Activated CD4-positive, alpha-beta T cell treated with anti-CD3 and anti-CD28 coated beads, Interleukin-2, amount 10 ng/mL, durations not matched to agents 7 days and 5 days (primary cell): ENCODE measurements at regions not wholly inside any gene's neighbourhood (a gene's known extent, or its start where the extent isn't known, plus 50 kb on each side); places are given as distances from the start of the nearest gene placed in this dataset.

Source experiments
- CTCF ChIA-PET: fragments of 350-600 bp; sonication (Branson Sonifier 250); formaldehyde crosslinking; loops from one replicate; lab custom pipeline; 2021; ENCODE audit warnings: antibody characterized with exemption; lab: Charles Lee
- POLR2A ChIA-PET: fragments of 350-600 bp; sonication (Branson Sonifier 250); formaldehyde crosslinking; loops from one replicate; lab custom pipeline; 2021; ENCODE audit warnings: antibody characterized with exemption; lab: Charles Lee
- DNase-seq: peaks from one replicate; pipeline ENCODE4 v3.0.0-alpha.2; 2020
- H3K27ac Mint-ChIP-seq: one replicate; pipeline ENCODE4 v1.8.0; 2021; ENCODE audit warnings: mild to moderate bottlenecking, moderate library complexity, mixed read lengths
- H3K27me3 Mint-ChIP-seq: one replicate; pipeline ENCODE4 v1.8.0; 2021; ENCODE audit warnings: mixed read lengths
- H3K36me3 Mint-ChIP-seq: one replicate; pipeline ENCODE4 v1.8.0; 2021; ENCODE audit warnings: low read depth, mixed read lengths
- H3K4me1 Mint-ChIP-seq: one replicate; pipeline ENCODE4 v1.8.0; 2021; ENCODE audit warnings: mixed read lengths
- H3K4me3 Mint-ChIP-seq: one replicate; pipeline ENCODE4 v1.8.0; 2021; ENCODE audit warnings: mild to moderate bottlenecking, moderate library complexity, mixed read lengths
- H3K9me3 Mint-ChIP-seq: one replicate; pipeline ENCODE4 v1.8.0; 2021; ENCODE audit warnings: mixed read lengths

- no peak for DNase-seq
- Mint-ChIP-seq H3K36me3 (no peaks in the 10 kb centered on the region), H3K4me3 (no peak overlapping the region), H3K4me1 (no peaks in the 10 kb centered on the region), H3K9me3 (peaks cover 3% of the 10 kb centered on the region), H3K27me3 (peaks cover 6% of the 10 kb centered on the region), H3K27ac (no peak overlapping the region)
- ChIA-PET CTCF (interaction anchor here (1.6 kb wide), 1 partner anchor 9 kb away, joined by 3 read pairs; no protein-coding TSS in a partner anchor), POLR2A (no interaction called here)
Observed at GRCh38 chr13:97100821-97101220, 106.5 kb upstream of the OXGR1 start.

GRCh38 chr13:97101912-97102708 is 107.8 kb upstream of the OXGR1 start:
- H3K27ac Mint-ChIP-seq = no peak overlapping the region
- peaks cover 4% of the 10 kb centered on the region for H3K27me3 Mint-ChIP-seq
- no peak for DNase-seq
- ChIA-PET CTCF (no interaction called here), POLR2A (no interaction called here)
- H3K4me3 Mint-ChIP-seq = no peak overlapping the region
- H3K36me3 Mint-ChIP-seq = no peaks in the 10 kb centered on the region
- no peaks in the 10 kb centered on the region for H3K4me1 Mint-ChIP-seq
- peaks cover 3% of the 10 kb centered on the region for H3K9me3 Mint-ChIP-seq

GRCh38 chr13:97106323-97106722 is 112.0 kb upstream of the OXGR1 start:
- POLR2A ChIA-PET = no interaction called here
- H3K9me3 Mint-ChIP-seq = no peaks in the 10 kb centered on the region
- no peaks in the 10 kb centered on the region for H3K36me3 Mint-ChIP-seq
- H3K4me1 Mint-ChIP-seq = peaks cover 7% of the 10 kb centered on the region
- no peak overlapping the region for H3K4me3 Mint-ChIP-seq
- DNase-seq = no peak
- peaks cover 7% of the 10 kb centered on the region for H3K27me3 Mint-ChIP-seq
- CTCF ChIA-PET = no interaction called here
- no peak overlapping the region for H3K27ac Mint-ChIP-seq

DNA sequence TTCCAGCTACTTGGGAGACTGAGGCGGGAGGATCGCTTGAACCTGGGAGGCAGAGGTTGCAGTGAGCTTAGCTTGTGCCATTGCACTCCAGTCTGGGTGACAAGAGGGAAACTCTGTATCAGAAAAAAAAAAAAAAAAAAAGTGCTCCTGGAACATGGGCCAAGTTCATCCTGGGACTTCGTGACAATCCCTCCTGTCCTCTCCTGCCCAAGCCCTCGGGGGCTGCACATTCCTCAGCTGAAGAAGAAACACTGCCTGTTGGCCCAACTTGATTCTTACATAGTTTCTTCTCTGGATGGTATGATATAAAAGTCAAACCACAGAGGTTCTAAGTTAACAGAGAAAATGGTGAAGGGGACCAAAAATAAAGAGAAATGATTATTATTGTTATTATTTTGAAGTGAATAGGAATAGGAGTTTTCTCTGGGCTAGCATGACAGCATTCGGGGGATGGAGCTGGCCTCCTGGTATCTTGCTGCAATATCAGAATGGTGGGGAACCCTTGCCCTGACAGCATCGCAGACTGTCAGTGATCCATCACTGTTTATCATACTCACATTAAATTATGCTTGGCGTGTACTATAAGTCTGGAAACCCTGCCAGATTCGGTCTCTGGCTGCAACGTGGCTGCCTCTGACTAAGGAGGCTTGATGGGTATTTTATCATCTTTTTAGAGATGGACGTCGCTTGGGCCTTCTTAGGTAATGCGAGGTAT is 113.7 kb upstream of the OXGR1 start:
- H3K4me1 Mint-ChIP-seq = peaks cover 7% of the 10 kb centered on the region
- no peak overlapping the region for H3K27ac Mint-ChIP-seq
- H3K9me3 Mint-ChIP-seq = no peaks in the 10 kb centered on the region
- no peak for DNase-seq
- ChIA-PET CTCF (interaction anchor here (0.7 to 2.4 kb wide), 2 partner anchors 253 to 290 kb away, joined by 3 to 13 read pairs; no protein-coding TSS in a partner anchor), POLR2A (no interaction called here)
- peaks cover 11% of the 10 kb centered on the region for H3K27me3 Mint-ChIP-seq
- H3K4me3 Mint-ChIP-seq = no peak overlapping the region
- no peaks in the 10 kb centered on the region for H3K36me3 Mint-ChIP-seq

- H3K4me3 Mint-ChIP-seq = no peak overlapping the region
- no peak for DNase-seq
- ChIA-PET CTCF (interaction anchor here (1.1 to 2.4 kb wide), 2 partner anchors 239 to 252 kb away, joined by 4 to 13 read pairs; no protein-coding TSS in a partner anchor), POLR2A (no interaction called here)
- peaks cover 7% of the 10 kb centered on the region for H3K4me1 Mint-ChIP-seq
- H3K36me3 Mint-ChIP-seq = no peaks in the 10 kb centered on the region
- H3K27ac Mint-ChIP-seq = no peak overlapping the region
- H3K9me3 Mint-ChIP-seq = no peaks in the 10 kb centered on the region
- peaks cover 11% of the 10 kb centered on the region for H3K27me3 Mint-ChIP-seq
Observed at GRCh38 chr13:97108530-97108900, 113.6 kb upstream of the MBNL2 start.

DNA sequence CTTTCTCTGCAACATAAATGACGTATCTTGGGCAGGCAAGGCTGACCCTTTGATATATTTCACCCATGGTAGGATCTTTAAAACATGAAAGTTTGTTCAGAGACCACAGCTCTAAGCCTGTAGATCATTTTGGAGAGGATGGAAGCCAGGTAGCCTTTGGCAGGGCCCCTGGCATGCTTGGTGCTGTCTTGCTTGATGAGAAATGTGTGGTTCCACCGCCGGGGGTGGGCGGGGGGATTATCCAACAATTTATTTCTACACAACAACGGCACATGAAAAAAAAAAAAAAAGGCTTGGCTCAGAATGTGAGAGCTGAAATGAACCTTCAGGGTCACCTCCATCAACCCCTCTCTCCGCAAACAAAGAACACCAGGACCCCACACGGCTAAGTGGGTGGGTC is 112.9 kb upstream of the MBNL2 start:
- POLR2A ChIA-PET = no interaction called here
- no peaks in the 10 kb centered on the region for H3K36me3 Mint-ChIP-seq
- H3K4me3 Mint-ChIP-seq = no peak overlapping the region
- peaks cover 15% of the 10 kb centered on the region for H3K27me3 Mint-ChIP-seq
- H3K4me1 Mint-ChIP-seq = peaks cover 7% of the 10 kb centered on the region
- no peak overlapping the region for H3K27ac Mint-ChIP-seq
- CTCF ChIA-PET = interaction anchor here (0.5 to 2.7 kb wide), 12 partner anchors 14 to 901 kb away, joined by 3 to 13 read pairs (median 4); no protein-coding TSS in a partner anchor
- no peaks in the 10 kb centered on the region for H3K9me3 Mint-ChIP-seq
- DNase-seq = no peak

- POLR2A ChIA-PET = no interaction called here
- Mint-ChIP-seq H3K36me3 (no peaks in the 10 kb centered on the region), H3K4me3 (no peak overlapping the region), H3K27me3 (peaks cover 18% of the 10 kb centered on the region), H3K27ac (no peak overlapping the region), H3K9me3 (no peaks in the 10 kb centered on the region), H3K4me1 (peaks cover 7% of the 10 kb centered on the region)
- DNase-seq = peak; percentile 72
- CTCF ChIA-PET = interaction anchor here (0.5 to 2.7 kb wide), 15 partner anchors 9 to 604 kb away, joined by 3 to 13 read pairs (median 4); no protein-coding TSS in a partner anchor
Observed at GRCh38 chr13:97109841-97110492, 112.2 kb upstream of the MBNL2 start.

GRCh38 chr13:97110936-97111335 is 111.2 kb upstream of the MBNL2 start:
- no peak overlapping the region for H3K4me3 Mint-ChIP-seq
- POLR2A ChIA-PET = no interaction called here

GRCh38 chr13:97111756-97112155 is 110.4 kb upstream of the MBNL2 start:
- no peaks in the 10 kb centered on the region for H3K9me3 Mint-ChIP-seq
- no peak for DNase-seq
- POLR2A ChIA-PET = no interaction called here
- H3K36me3 Mint-ChIP-seq = no peaks in the 10 kb centered on the region
- H3K4me3 Mint-ChIP-seq = no peak overlapping the region
- CTCF ChIA-PET = interaction anchor here (0.7 to 2.7 kb wide), 3 partner anchors 9 to 248 kb away, joined by 3 to 13 read pairs (median 3); no protein-coding TSS in a partner anchor
- peaks cover 7% of the 10 kb centered on the region for H3K4me1 Mint-ChIP-seq
- H3K27ac Mint-ChIP-seq = no peak overlapping the region
- H3K27me3 Mint-ChIP-seq = peaks cover 26% of the 10 kb centered on the region

More at GRCh38 chr13:97110936-97111335, 111.2 kb upstream of the MBNL2 start:
- CTCF ChIA-PET = interaction anchor here (1.6 to 2.7 kb wide), 3 partner anchors 233 to 322 kb away, joined by 3 to 13 read pairs (median 5); no protein-coding TSS in a partner anchor
- Mint-ChIP-seq H3K9me3 (no peaks in the 10 kb centered on the region), H3K27ac (no peak overlapping the region), H3K4me1 (peaks cover 7% of the 10 kb centered on the region), H3K27me3 (peaks cover 26% of the 10 kb centered on the region), H3K36me3 (no peaks in the 10 kb centered on the region)
- DNase-seq = no peak

- ChIA-PET POLR2A (no interaction called here), CTCF (no interaction called here)
- no peak overlapping the region for H3K27ac Mint-ChIP-seq
- no peak for DNase-seq
- peaks cover 26% of the 10 kb centered on the region for H3K27me3 Mint-ChIP-seq
- H3K4me3 Mint-ChIP-seq = no peak overlapping the region
- peaks cover 7% of the 10 kb centered on the region for H3K4me1 Mint-ChIP-seq
- H3K9me3 Mint-ChIP-seq = no peaks in the 10 kb centered on the region
- H3K36me3 Mint-ChIP-seq = no peaks in the 10 kb centered on the region
Observed at GRCh38 chr13:97112446-97113152, 109.5 kb upstream of the MBNL2 start.

GRCh38 chr13:97113231-97114001 is 108.7 kb upstream of the MBNL2 start:
- POLR2A ChIA-PET = no interaction called here
- Mint-ChIP-seq H3K27ac (no peak overlapping the region), H3K4me1 (peaks cover 7% of the 10 kb centered on the region), H3K9me3 (no peaks in the 10 kb centered on the region), H3K27me3 (peaks cover 33% of the 10 kb centered on the region), H3K4me3 (no peak overlapping the region), H3K36me3 (no peaks in the 10 kb centered on the region)
- no peak for DNase-seq
- CTCF ChIA-PET = no interaction called here

- Mint-ChIP-seq H3K27ac (no peak overlapping the region), H3K4me3 (no peak overlapping the region), H3K27me3 (peaks cover 33% of the 10 kb centered on the region), H3K9me3 (no peaks in the 10 kb centered on the region), H3K36me3 (no peaks in the 10 kb centered on the region), H3K4me1 (peaks cover 6% of the 10 kb centered on the region)
- CTCF ChIA-PET = no interaction called here
- POLR2A ChIA-PET = no interaction called here
- no peak for DNase-seq
Observed at GRCh38 chr13:97114651-97115050, 107.5 kb upstream of the MBNL2 start.
